BLaER1 (cell line): ENCODE measurements at regions not wholly inside any gene's neighbourhood (a gene's known extent, or its start where the extent isn't known, plus 50 kb on each side); places are given as distances from the start of the nearest gene placed in this dataset.

Source experiments
- H3K27ac ChIP-seq: shearing (Covaris generic); formaldehyde crosslinking; 2 replicates; pipeline ENCODE4 v1.8.1; 2022
- H3K27me3 ChIP-seq: shearing (Covaris generic); formaldehyde crosslinking; 2 replicates; pipeline ENCODE4 v1.8.1; 2022
- H3K36me3 ChIP-seq: shearing (Covaris generic); formaldehyde crosslinking; 2 replicates; pipeline ENCODE4 v1.8.1; 2022
- H3K4me1 ChIP-seq: shearing (Covaris generic); formaldehyde crosslinking; 2 replicates; pipeline ENCODE4 v1.8.1; 2022
- H3K4me2 ChIP-seq: shearing (Covaris generic); formaldehyde crosslinking; 2 replicates; pipeline ENCODE4 v1.8.1; 2022
- H3K4me3 ChIP-seq: shearing (Covaris generic); formaldehyde crosslinking; 2 replicates; pipeline ENCODE4 v1.8.1; 2022
- H3K9ac ChIP-seq: shearing (Covaris generic); formaldehyde crosslinking; 2 replicates; pipeline ENCODE4 v1.8.1; 2022
- H3K9me3 ChIP-seq: shearing (Covaris generic); formaldehyde crosslinking; 2 replicates; pipeline ENCODE4 v1.8.1; 2022
- H4K20me1 ChIP-seq: shearing (Covaris generic); formaldehyde crosslinking; 2 replicates; pipeline ENCODE4 v1.8.1; 2022
- Cebpa-rat ChIP-seq: shearing (Covaris generic); IDR thresholded peaks from 2 replicates; pipeline ENCODE4 v1.8.1; 2022

DNA sequence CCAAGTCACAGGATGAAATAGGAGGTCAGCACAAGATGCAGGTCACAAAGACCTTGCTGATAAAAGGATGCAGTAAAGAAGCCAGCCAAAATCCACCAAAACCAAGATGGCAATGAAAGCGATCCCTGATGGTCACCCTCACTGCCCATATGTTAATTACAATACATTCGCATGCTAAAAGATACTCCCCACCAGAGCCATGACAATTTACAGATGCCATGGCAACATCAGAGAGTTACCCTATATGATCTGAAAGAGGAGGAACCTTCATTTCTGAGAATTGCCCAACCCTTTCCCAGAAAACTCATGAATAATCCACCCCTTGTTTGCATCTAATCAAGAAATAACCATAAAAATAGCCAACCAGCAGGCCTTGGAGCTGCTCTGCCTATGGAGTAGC lies 709.8 kb downstream of the METTL4 start:
- H3K9ac ChIP-seq: no peak overlapping the region
- TF ChIP-seq Cebpa-rat: no peak
- peaks cover 12% of the 10 kb centered on the region for H3K9me3 ChIP-seq
- no peaks in the 10 kb centered on the region for H4K20me1 ChIP-seq
- no peak overlapping the region for H3K27ac ChIP-seq
- H3K4me2 ChIP-seq: no peak overlapping the region
- no peaks in the 10 kb centered on the region for H3K27me3 ChIP-seq
- H3K36me3 ChIP-seq: no peaks in the 10 kb centered on the region
- no peaks in the 10 kb centered on the region for H3K4me1 ChIP-seq
- no peak overlapping the region for H3K4me3 ChIP-seq

DNA sequence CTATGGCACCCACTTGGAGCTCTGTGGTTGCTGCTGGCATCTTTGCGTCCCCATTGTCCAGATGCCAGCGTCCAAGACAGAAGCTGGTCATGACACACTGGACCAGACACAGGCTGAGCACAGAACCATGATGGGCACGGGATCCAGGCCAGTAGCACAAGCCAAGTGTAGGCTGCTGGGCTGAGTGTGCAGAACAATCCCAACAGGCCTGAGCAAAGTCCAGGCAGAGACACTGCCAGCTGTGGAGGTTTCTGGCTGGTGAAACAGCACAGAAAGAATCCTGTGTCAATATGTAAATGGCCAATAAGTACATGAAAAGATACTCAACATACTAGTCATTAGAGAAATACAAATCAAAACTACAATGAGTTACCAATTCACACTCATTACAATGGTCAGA lies 705.4 kb downstream of the METTL4 start:
- H3K4me1 ChIP-seq: no peaks in the 10 kb centered on the region
- no peaks in the 10 kb centered on the region for H3K27me3 ChIP-seq
- H3K36me3 ChIP-seq: no peaks in the 10 kb centered on the region
- peaks cover 12% of the 10 kb centered on the region for H3K9me3 ChIP-seq
- no peak overlapping the region for H3K27ac ChIP-seq
- H3K4me3 ChIP-seq: no peak overlapping the region
- no peak overlapping the region for H3K9ac ChIP-seq
- H3K4me2 ChIP-seq: no peak overlapping the region
- no peak for TF ChIP-seq Cebpa-rat
- no peaks in the 10 kb centered on the region for H4K20me1 ChIP-seq

GRCh38 chr18:1872274-1872673 lies 699.0 kb downstream of the METTL4 start:
- TF ChIP-seq Cebpa-rat: no peak
- Histone ChIP-seq H3K9me3 (no peaks in the 10 kb centered on the region), H3K4me2 (no peak overlapping the region), H4K20me1 (no peaks in the 10 kb centered on the region), H3K27ac (no peak overlapping the region), H3K36me3 (no peaks in the 10 kb centered on the region), H3K4me3 (no peak overlapping the region), H3K4me1 (no peaks in the 10 kb centered on the region), H3K27me3 (no peaks in the 10 kb centered on the region), H3K9ac (no peak overlapping the region)

GRCh38 chr18:1875219-1875618 lies 696.1 kb downstream of the METTL4 start:
- Histone ChIP-seq H3K36me3 (no peaks in the 10 kb centered on the region), H3K27me3 (no peaks in the 10 kb centered on the region), H3K4me1 (no peaks in the 10 kb centered on the region), H3K9ac (no peak overlapping the region), H3K4me2 (no peak overlapping the region), H3K9me3 (no peaks in the 10 kb centered on the region), H3K4me3 (no peak overlapping the region), H4K20me1 (no peaks in the 10 kb centered on the region), H3K27ac (no peak overlapping the region)
- no peak for TF ChIP-seq Cebpa-rat

GRCh38 chr18:1884623-1885022 lies 686.7 kb downstream of the METTL4 start:
- H3K4me1 ChIP-seq: no peaks in the 10 kb centered on the region
- H3K4me2 ChIP-seq: no peak overlapping the region
- H3K36me3 ChIP-seq: no peaks in the 10 kb centered on the region
- no peak overlapping the region for H3K4me3 ChIP-seq
- no peak overlapping the region for H3K9ac ChIP-seq
- H4K20me1 ChIP-seq: no peaks in the 10 kb centered on the region
- no peak for TF ChIP-seq Cebpa-rat
- H3K27me3 ChIP-seq: no peaks in the 10 kb centered on the region
- no peaks in the 10 kb centered on the region for H3K9me3 ChIP-seq
- no peak overlapping the region for H3K27ac ChIP-seq

DNA sequence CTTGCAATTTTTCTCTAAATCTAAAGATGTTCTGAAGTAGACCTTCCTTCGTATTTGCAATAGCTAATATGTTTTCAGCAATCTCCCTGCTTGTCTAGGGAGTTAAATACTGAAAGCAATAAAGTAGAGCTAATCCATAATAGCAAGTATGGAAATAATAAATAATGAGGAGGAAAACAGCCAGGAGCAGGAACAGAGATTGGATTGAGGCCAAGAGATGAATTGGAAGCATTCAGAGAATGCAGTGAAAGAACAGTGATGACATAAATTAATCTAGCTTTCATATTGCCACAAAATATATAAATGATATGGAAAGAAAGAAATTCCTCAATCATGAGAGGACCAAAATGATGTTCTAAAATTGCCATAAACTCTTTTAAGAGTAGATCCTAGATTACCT lies 679.7 kb downstream of the METTL4 start:
- Histone ChIP-seq H3K4me2 (no peak overlapping the region), H3K36me3 (no peaks in the 10 kb centered on the region), H3K27ac (no peak overlapping the region), H3K9me3 (no peaks in the 10 kb centered on the region), H4K20me1 (no peaks in the 10 kb centered on the region), H3K4me3 (no peak overlapping the region), H3K27me3 (no peaks in the 10 kb centered on the region), H3K4me1 (no peaks in the 10 kb centered on the region), H3K9ac (no peak overlapping the region)
- no peak for TF ChIP-seq Cebpa-rat

DNA sequence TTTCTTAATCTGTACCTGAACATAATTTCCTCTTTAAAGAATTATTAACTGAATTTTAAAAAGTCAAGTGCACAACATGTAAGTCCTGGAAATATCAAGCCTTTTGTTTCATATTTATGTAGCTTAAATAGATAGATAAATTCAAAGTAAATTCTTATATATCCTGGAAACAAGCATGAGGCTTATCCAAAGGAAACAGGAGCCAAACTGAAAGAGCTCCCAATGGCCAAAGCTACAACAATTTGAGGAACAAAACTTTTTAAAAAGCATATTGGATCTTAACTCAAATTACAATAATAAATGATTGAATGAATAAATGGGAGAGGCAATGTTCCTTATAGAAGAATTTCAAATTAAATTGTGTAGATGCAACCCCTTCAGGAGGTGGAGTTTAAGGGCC lies 679.1 kb downstream of the METTL4 start:
- Histone ChIP-seq H3K27me3 (no peaks in the 10 kb centered on the region), H4K20me1 (no peaks in the 10 kb centered on the region), H3K9me3 (no peaks in the 10 kb centered on the region), H3K4me1 (no peaks in the 10 kb centered on the region), H3K36me3 (no peaks in the 10 kb centered on the region), H3K4me3 (no peak overlapping the region), H3K27ac (no peak overlapping the region), H3K9ac (no peak overlapping the region), H3K4me2 (no peak overlapping the region)
- TF ChIP-seq Cebpa-rat: no peak

- Histone ChIP-seq H3K4me2 (no peak overlapping the region), H3K4me3 (no peak overlapping the region), H3K4me1 (no peaks in the 10 kb centered on the region), H3K27ac (no peak overlapping the region), H3K9me3 (no peaks in the 10 kb centered on the region), H3K27me3 (no peaks in the 10 kb centered on the region), H3K36me3 (no peaks in the 10 kb centered on the region), H3K9ac (no peak overlapping the region), H4K20me1 (no peaks in the 10 kb centered on the region)
- TF ChIP-seq Cebpa-rat: no peak
Observed at GRCh38 chr18:1895456-1896185, 675.7 kb downstream of the METTL4 start.

DNA sequence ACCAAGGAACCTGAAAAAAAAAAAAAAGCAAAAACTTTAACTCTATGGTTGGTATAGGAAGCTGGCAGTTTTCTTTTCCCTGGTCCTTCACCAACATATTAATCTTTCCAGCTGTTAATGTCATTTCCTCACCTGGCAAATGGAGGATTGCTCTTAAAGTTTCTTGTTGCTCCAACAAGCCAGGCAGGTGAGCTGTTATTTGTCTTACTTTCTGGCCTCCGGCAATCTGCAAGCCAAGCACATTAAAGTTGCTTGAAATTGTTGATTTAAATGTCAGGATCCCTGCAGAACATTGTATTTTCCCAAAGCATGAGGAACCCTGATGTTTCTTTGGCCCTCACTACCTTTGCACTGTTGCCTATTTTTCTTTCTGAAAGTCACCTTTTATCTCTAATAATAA lies 664.9 kb downstream of the METTL4 start:
- Histone ChIP-seq H4K20me1 (no peaks in the 10 kb centered on the region), H3K36me3 (no peaks in the 10 kb centered on the region), H3K9me3 (peaks cover 16% of the 10 kb centered on the region), H3K27ac (no peak overlapping the region), H3K4me2 (no peak overlapping the region), H3K4me1 (no peaks in the 10 kb centered on the region), H3K4me3 (no peak overlapping the region), H3K9ac (no peak overlapping the region), H3K27me3 (no peaks in the 10 kb centered on the region)
- TF ChIP-seq Cebpa-rat: no peak

DNA sequence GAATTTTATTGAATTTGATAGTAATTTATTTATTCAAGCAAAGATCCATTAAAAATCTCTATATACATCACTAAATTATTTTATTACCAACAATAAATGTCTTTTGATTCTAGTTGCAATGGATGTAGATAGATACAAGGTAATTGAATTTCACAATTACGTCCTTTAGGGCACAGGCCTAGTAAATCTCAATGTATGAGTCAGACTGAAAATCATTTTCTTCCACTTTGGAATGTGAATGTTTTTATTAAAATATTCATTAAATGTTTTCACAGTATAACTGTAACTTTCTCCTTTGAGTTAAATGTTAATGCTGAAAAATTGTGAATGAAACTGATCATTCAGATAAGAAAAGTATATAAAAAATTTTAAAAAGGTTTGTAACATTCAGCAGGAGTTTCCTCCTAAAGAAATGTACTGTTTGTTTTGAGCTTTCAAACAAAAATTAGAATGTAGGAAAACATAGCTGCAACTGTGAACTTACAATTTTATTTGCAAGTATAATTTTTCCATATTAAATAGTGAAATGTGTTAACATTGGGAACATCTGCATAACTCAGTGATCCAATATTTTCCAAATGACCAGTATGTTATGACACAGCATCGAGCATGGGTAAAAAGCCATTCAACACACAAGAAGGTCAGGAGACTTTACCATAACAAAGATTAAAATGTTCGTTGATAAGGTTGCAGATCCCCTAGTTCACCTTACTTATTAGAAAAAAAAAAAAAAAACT lies 663.7 kb downstream of the METTL4 start:
- H3K36me3 ChIP-seq: no peaks in the 10 kb centered on the region
- no peak overlapping the region for H3K4me2 ChIP-seq
- no peak for TF ChIP-seq Cebpa-rat
- H3K9ac ChIP-seq: no peak overlapping the region
- H4K20me1 ChIP-seq: no peaks in the 10 kb centered on the region
- no peaks in the 10 kb centered on the region for H3K27me3 ChIP-seq
- peaks cover 16% of the 10 kb centered on the region for H3K9me3 ChIP-seq
- H3K27ac ChIP-seq: no peak overlapping the region
- H3K4me1 ChIP-seq: no peaks in the 10 kb centered on the region
- H3K4me3 ChIP-seq: no peak overlapping the region
